PFSK-1 (cell line): ENCODE measurements at regions not wholly inside any gene's neighbourhood (a gene's known extent, or its start where the extent isn't known, plus 50 kb on each side); places are given as distances from the start of the nearest gene placed in this dataset.

Experiments
- POLR2AphosphoS5 ChIP-seq: IDR thresholded peaks from 2 replicates; pipeline ENCODE4 v1.6.1; 2012; ENCODE audit warnings: low read depth, mild to moderate bottlenecking, control low read depth, low read length, moderate library complexity
- REST ChIP-seq, 2 experiments: IDR thresholded peaks; 2 replicates each; pipeline versions ENCODE4 v1.6.1 to v1.8.0; 2011 to 2012; ENCODE audit warnings: low read depth in 2 of 2, low read length in 2 of 2, control low read depth in 1 of 2, inconsistent platforms in 1 of 2, mild to moderate bottlenecking in 1 of 2, moderate library complexity in 1 of 2; ENCODE audit not compliant: insufficient read depth in 1 of 2
- SIN3A ChIP-seq: IDR thresholded peaks from 2 replicates; pipeline ENCODE4 v1.6.1; 2012; ENCODE audit warnings: mild to moderate bottlenecking, low read length, moderate library complexity, borderline replicate concordance; ENCODE audit not compliant: insufficient read depth
- TAF1 ChIP-seq: IDR thresholded peaks from 2 replicates; pipeline ENCODE4 v1.6.1; 2012; ENCODE audit warnings: low read length, control low read depth, borderline replicate concordance; ENCODE audit not compliant: insufficient read depth

- TF ChIP-seq POLR2AphosphoS5 (no peak), TAF1 (no peak), SIN3A (no peak), REST (IDR thresholded peaks at IDR 0.05; ENCODE audit: insufficient read depth in 1 of 2, low read depth in 2 of 2, low read length in 2 of 2) (no peak)
Observed at GRCh38 chr4:72661830-72662229, 92.8 kb upstream of the ADAMTS3 start.
